PFSK-1 (cell line): ENCODE measurements at regions not wholly inside any gene's neighbourhood (a gene's known extent, or its start where the extent isn't known, plus 50 kb on each side); places are given as distances from the start of the nearest gene placed in this dataset.

Source experiments
- REST ChIP-seq, 2 experiments: IDR thresholded peaks; 2 replicates each; pipeline versions ENCODE4 v1.6.1 to v1.8.0; 2011 to 2012; ENCODE audit warnings: low read depth in 2 of 2, low read length in 2 of 2, control low read depth in 1 of 2, inconsistent platforms in 1 of 2, mild to moderate bottlenecking in 1 of 2, moderate library complexity in 1 of 2; ENCODE audit not compliant: insufficient read depth in 1 of 2
- SIN3A ChIP-seq: IDR thresholded peaks from 2 replicates; pipeline ENCODE4 v1.6.1; 2012; ENCODE audit warnings: mild to moderate bottlenecking, low read length, moderate library complexity, borderline replicate concordance; ENCODE audit not compliant: insufficient read depth

GRCh38 chr14:97903821-97904220 is 1106.6 kb downstream of the VRK1 start:
- TF ChIP-seq REST (IDR thresholded peaks at IDR 0.05; ENCODE audit: insufficient read depth in 1 of 2, low read depth in 2 of 2, low read length in 2 of 2): no peak
- no peak for TF ChIP-seq SIN3A
